Stimulated activated effector memory CD8-positive, alpha-beta T cell treated with anti-CD3 and anti-CD28 coated beads, Interleukin-12 subunit alpha, Interleukin-12 subunit beta, amount 100 ng/mL, for 72 hours (primary cell): ENCODE measurements at regions not wholly inside any gene's neighbourhood (a gene's known extent, or its start where the extent isn't known, plus 50 kb on each side); places are given as distances from the start of the nearest gene placed in this dataset.

Experiments used
- ATAC-seq: fragments of 150-1000 bp; cut with Tn5 transposase; 2 replicates; pipeline ENCODE4 v1.10.0; 2021
- DNase-seq, 2 donors: peaks; one replicate each; pipeline ENCODE4 v3.0.0; 2021 to 2022; ENCODE audit warnings: low spot score in 2 of 2
- H3K27ac Mint-ChIP-seq: one replicate; pipeline ENCODE4 v1.8.0; 2022; ENCODE audit warnings: mild to moderate bottlenecking, mixed read lengths
- H3K36me3 Mint-ChIP-seq: one replicate; pipeline ENCODE4 v1.8.0; 2022; ENCODE audit warnings: mild to moderate bottlenecking, mixed read lengths
- H3K4me1 Mint-ChIP-seq: one replicate; pipeline ENCODE4 v1.8.0; 2022; ENCODE audit warnings: mixed read lengths
- H3K4me3 Mint-ChIP-seq: one replicate; pipeline ENCODE4 v1.8.0; 2022; ENCODE audit warnings: mild to moderate bottlenecking, mixed read lengths
- H3K9me3 Mint-ChIP-seq: one replicate; pipeline ENCODE4 v1.8.0; 2022; ENCODE audit warnings: mixed read lengths

DNA sequence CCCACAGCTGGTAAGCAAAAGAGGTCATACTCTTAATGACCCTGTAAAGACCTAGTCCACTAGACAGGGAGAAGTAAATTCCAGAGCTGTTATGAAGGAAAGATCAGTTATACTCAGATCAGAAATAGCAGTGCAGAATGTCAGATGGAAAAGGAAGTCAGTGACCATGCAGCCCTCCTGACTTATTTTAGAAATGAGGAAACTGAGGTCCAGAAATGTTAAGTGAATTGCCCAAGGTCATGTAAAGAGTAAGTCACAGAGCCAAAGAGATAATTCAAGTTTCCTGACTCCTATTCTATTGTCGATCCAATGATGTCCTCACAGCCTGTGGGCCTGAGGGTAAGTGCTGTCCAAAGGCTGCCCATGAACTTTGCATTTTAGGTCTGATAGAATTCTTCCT lies 214.9 kb upstream of the IL12B start:
- Mint-ChIP-seq H3K4me1 (no peaks in the 10 kb centered on the region), H3K9me3 (peaks cover 2% of the 10 kb centered on the region), H3K36me3 (no peaks in the 10 kb centered on the region), H3K27ac (no peak overlapping the region), H3K4me3 (no peak overlapping the region)
- no peak for DNase-seq
- no peak for ATAC-seq

- ATAC-seq (no peak), DNase-seq (no peak)
- Mint-ChIP-seq H3K27ac (no peak overlapping the region), H3K4me1 (no peaks in the 10 kb centered on the region), H3K9me3 (peaks cover 2% of the 10 kb centered on the region), H3K4me3 (no peak overlapping the region), H3K36me3 (no peaks in the 10 kb centered on the region)
Observed at GRCh38 chr5:159547466-159548195, 217.3 kb upstream of the IL12B start.

DNA sequence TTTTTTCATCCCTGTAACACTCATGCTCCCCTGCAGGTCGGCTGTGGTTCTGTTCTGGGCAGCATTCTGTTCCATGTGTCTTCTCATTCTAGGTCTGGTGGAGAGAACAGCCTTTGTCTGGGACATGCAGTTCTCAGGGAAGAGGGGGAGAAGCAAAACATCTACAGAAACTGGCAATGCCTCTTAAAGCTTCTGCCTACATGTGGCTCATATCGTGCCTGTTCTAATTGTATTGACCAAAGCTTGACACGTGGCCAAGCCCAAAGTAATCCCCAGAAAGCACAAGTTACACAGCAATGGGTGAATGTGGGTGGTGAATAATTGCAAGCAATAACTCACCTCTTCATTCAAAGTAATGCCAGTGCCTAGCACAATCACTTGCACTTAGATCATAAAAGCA lies 218.2 kb upstream of the IL12B start:
- H3K9me3 Mint-ChIP-seq = peaks cover 2% of the 10 kb centered on the region
- ATAC-seq = no peak
- no peaks in the 10 kb centered on the region for H3K36me3 Mint-ChIP-seq
- no peaks in the 10 kb centered on the region for H3K4me1 Mint-ChIP-seq
- no peak overlapping the region for H3K4me3 Mint-ChIP-seq
- H3K27ac Mint-ChIP-seq = no peak overlapping the region
- no peak for DNase-seq

- Mint-ChIP-seq H3K4me1 (no peaks in the 10 kb centered on the region), H3K9me3 (peaks cover 2% of the 10 kb centered on the region), H3K4me3 (no peak overlapping the region), H3K36me3 (no peaks in the 10 kb centered on the region), H3K27ac (no peak overlapping the region)
- DNase-seq (no peak), ATAC-seq (no peak)
Observed at GRCh38 chr5:159549046-159549445, 218.8 kb upstream of the IL12B start.

DNA sequence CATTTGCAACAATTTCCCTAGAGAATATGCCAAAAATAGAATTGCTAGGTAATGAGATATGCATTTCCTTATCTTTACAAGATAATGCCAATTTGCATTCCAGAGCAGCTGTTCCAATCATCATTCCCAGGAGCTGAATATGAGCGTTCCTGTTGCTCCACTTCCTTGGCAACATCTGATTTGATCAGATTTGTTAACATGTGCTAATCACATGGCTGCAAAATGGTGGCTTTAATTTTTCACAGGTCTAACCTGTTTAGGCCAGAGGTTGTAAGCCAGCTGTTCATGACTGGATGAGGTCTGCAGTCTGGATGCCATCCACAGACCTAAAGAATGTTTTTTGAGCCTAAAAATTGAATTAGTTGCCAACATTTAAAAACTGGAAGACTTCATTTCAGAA lies 220.7 kb upstream of the IL12B start:
- Mint-ChIP-seq H3K9me3 (peaks cover 2% of the 10 kb centered on the region), H3K27ac (no peak overlapping the region), H3K4me1 (no peaks in the 10 kb centered on the region), H3K4me3 (no peak overlapping the region), H3K36me3 (no peaks in the 10 kb centered on the region)
- ATAC-seq = no peak
- DNase-seq = no peak

GRCh38 chr5:159552751-159553150 lies 222.5 kb upstream of the IL12B start:
- H3K9me3 Mint-ChIP-seq = no peaks in the 10 kb centered on the region
- no peak for DNase-seq
- H3K4me3 Mint-ChIP-seq = no peak overlapping the region
- no peaks in the 10 kb centered on the region for H3K4me1 Mint-ChIP-seq
- no peak for ATAC-seq
- no peaks in the 10 kb centered on the region for H3K36me3 Mint-ChIP-seq
- H3K27ac Mint-ChIP-seq = no peak overlapping the region

- H3K4me3 Mint-ChIP-seq = no peak overlapping the region
- no peak for DNase-seq
- no peaks in the 10 kb centered on the region for H3K36me3 Mint-ChIP-seq
- H3K4me1 Mint-ChIP-seq = no peaks in the 10 kb centered on the region
- no peaks in the 10 kb centered on the region for H3K9me3 Mint-ChIP-seq
- H3K27ac Mint-ChIP-seq = no peak overlapping the region
- ATAC-seq = no peak
Observed at GRCh38 chr5:159553792-159554191, 223.5 kb upstream of the IL12B start.

DNA sequence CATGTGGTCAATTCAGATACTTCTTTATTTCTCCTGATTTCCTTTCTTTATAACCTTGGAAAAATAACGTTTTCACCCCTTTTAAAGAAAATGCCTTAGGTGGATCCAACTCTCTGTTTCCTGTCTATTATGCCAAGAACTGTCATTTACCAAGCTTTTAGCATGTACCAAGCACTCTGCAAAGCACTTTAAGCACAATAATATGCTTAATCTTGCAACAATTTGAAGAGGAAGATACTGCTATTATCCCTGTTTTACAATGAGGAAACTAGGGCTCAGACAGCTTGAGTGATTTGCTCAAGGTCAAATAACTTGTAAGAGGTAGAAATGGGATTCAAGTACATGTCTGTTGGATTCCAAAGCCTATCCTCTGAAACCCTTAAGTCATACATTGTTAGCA lies 224.8 kb upstream of the IL12B start:
- Mint-ChIP-seq H3K4me3 (no peak overlapping the region), H3K9me3 (no peaks in the 10 kb centered on the region), H3K27ac (no peak overlapping the region), H3K36me3 (no peaks in the 10 kb centered on the region), H3K4me1 (no peaks in the 10 kb centered on the region)
- DNase-seq = no peak
- ATAC-seq = no peak

GRCh38 chr5:159559337-159559736 lies 229.1 kb upstream of the IL12B start:
- Mint-ChIP-seq H3K9me3 (no peaks in the 10 kb centered on the region), H3K27ac (no peak overlapping the region)

DNA sequence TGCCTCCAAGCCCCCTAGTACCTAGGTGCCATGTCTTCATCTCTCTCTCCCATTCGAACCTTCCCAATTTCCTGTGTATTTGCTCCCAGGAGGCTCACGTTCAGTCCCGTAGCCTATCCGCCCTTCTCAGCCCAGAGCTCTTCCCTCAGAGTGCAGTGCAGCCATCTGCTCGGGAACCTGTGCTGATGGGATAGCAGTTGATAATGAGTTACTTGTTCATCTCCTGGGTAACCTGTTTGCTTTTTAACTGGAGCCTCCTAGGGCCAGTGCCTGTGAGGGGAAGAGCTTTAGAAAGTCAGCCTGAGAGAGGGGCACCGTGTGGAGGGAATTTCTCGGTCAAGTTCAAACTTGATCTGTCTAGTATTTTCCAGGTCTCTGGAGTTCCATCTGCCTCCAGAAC lies 229.8 kb upstream of the IL12B start:
- Mint-ChIP-seq H3K27ac (no peak overlapping the region), H3K4me3 (no peak overlapping the region)

More at GRCh38 chr5:159559337-159559736, 229.1 kb upstream of the IL12B start:
- ATAC-seq (no peak), DNase-seq (no peak)
- Mint-ChIP-seq H3K4me1 (no peaks in the 10 kb centered on the region), H3K36me3 (no peaks in the 10 kb centered on the region), H3K4me3 (no peak overlapping the region)

DNA sequence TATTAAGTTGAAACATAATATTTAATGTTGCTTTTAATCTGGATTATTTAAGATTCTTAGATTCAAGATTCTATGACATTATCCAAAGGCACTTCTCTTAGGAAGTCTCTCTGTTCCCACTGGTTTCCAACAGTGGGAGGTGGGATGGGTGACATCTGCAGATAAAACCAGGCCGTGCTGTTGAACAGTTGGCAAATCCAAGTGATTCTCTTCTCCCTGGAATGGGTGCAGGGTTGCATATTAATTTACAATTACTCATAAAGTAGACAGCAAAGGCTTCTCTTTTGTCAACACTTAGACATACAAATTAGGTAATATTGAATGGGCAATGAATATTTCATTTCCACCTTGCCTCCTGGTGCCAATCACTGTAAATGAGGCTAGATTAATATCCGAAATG lies 233.7 kb upstream of the IL12B start:
- H3K9me3 Mint-ChIP-seq = no peaks in the 10 kb centered on the region
- no peak for ATAC-seq
- no peaks in the 10 kb centered on the region for H3K36me3 Mint-ChIP-seq
- no peaks in the 10 kb centered on the region for H3K4me1 Mint-ChIP-seq
- H3K27ac Mint-ChIP-seq = no peak overlapping the region
- no peak overlapping the region for H3K4me3 Mint-ChIP-seq
- DNase-seq = no peak

More for the DNA sequence above, 229.8 kb upstream of the IL12B start:
- no peaks in the 10 kb centered on the region for H3K4me1 Mint-ChIP-seq
- ATAC-seq (no peak), DNase-seq (no peak)
- no peaks in the 10 kb centered on the region for H3K36me3 Mint-ChIP-seq
- no peaks in the 10 kb centered on the region for H3K9me3 Mint-ChIP-seq

DNA sequence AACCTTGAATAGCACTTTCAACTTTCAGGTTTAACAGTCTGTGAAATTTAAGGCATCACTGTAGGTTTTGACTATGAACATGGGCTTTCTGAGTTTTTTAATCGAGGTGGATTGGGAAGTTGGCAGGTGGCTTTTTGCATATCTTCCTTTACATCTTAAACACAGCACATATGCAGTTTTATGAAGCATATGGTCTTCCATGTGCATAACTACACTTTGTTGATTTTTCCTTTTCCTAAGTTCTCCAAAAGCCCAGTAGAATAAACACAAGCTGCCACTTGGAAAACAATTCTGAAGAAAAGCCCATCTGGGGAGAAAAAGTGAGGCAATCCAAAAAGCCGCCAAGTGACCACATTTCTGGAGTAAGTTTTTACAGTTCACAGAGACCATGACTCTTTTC lies 236.5 kb upstream of the IL12B start:
- Mint-ChIP-seq H3K27ac (no peak overlapping the region), H3K9me3 (no peaks in the 10 kb centered on the region), H3K4me1 (no peaks in the 10 kb centered on the region), H3K4me3 (no peak overlapping the region), H3K36me3 (no peaks in the 10 kb centered on the region)
- ATAC-seq = no peak
- no peak for DNase-seq

GRCh38 chr5:159567461-159567860 lies 237.2 kb upstream of the IL12B start:
- Mint-ChIP-seq H3K36me3 (no peaks in the 10 kb centered on the region), H3K27ac (no peak overlapping the region), H3K4me1 (no peaks in the 10 kb centered on the region), H3K4me3 (no peak overlapping the region), H3K9me3 (no peaks in the 10 kb centered on the region)
- DNase-seq (no peak), ATAC-seq (no peak)

DNA sequence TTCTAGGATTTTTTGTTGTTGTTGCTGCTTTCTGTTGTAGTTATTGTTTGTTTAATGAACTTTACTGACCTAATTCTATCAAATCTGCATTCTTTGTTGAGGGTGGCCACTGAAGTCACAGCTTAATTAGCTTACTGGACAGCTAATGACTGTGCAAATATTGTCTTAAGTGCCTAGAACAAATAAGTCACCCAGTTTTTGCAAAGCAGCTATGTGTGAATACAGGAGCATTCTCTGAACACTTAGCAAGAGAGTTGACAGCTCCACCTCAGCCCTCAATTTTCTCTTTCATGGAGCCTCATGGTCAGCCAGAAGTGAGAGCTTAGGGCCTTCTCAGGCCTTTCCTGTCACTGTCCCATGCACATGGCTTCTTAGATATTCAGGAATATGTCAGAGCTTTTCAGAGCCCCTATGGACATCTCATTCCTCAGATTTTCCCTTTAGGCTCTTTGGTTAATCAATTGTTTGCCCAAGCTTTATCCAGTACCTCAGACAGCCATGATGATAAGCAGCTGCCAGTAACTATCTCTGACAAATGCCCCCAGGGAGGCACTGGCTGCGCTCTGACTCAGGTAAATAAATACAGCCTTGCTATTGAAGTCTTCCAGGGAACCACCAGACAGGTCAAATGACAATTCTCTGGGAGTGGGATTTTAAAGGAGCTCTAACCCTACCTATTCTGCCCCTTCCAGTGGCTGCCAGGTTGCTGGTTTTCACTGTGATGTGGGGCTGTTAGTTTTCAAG lies 241.4 kb upstream of the IL12B start:
- Mint-ChIP-seq H3K36me3 (no peaks in the 10 kb centered on the region), H3K9me3 (no peaks in the 10 kb centered on the region)

DNA sequence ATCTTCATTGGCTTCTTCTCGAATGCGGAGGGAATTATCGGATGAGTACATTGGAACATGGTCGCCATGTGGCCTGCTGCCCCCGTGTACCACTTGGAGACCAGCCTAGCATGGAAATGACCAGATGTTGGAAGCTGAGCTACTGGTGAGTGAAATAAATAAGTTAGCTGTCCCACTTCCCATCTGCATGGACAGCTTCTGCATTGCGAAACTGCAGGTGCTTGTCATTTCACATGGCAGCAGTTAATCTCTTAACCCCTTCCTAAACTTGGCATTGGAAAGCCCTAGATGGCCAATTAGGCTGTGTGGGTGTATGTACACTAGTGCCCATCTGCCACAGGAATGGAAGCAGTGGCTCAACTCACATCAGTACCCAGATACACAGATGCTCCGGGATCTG lies 246.6 kb upstream of the IL12B start:
- no peaks in the 10 kb centered on the region for H3K36me3 Mint-ChIP-seq
- ATAC-seq = no peak
- H3K4me1 Mint-ChIP-seq = no peaks in the 10 kb centered on the region
- no peaks in the 10 kb centered on the region for H3K9me3 Mint-ChIP-seq
- DNase-seq = no peak
- H3K27ac Mint-ChIP-seq = no peak overlapping the region
- H3K4me3 Mint-ChIP-seq = no peak overlapping the region

More for the DNA sequence above, 241.4 kb upstream of the IL12B start:
- H3K4me1 Mint-ChIP-seq = no peaks in the 10 kb centered on the region
- DNase-seq (no peak), ATAC-seq (no peak)
- no peak overlapping the region for H3K27ac Mint-ChIP-seq
- H3K4me3 Mint-ChIP-seq = no peak overlapping the region

- no peak overlapping the region for H3K4me3 Mint-ChIP-seq
- peaks cover 2% of the 10 kb centered on the region for H3K9me3 Mint-ChIP-seq
- no peak for ATAC-seq
Observed at GRCh38 chr5:159581502-159582249, 251.4 kb upstream of the IL12B start.

More at GRCh38 chr5:159581502-159582249, 251.4 kb upstream of the IL12B start:
- Mint-ChIP-seq H3K27ac (no peak overlapping the region), H3K36me3 (no peaks in the 10 kb centered on the region), H3K4me1 (no peaks in the 10 kb centered on the region)
- DNase-seq = no peak
